Natural killer cell (primary cell): ENCODE measurements at regions not wholly inside any gene's neighbourhood (a gene's known extent, or its start where the extent isn't known, plus 50 kb on each side); places are given as distances from the start of the nearest gene placed in this dataset.
"Not testable (repeated sequence)": the region's sequence is repeated elsewhere in the genome, so short reads cannot be mapped to it uniquely, and the experiment has no call there.

ENCODE experiments used
- ATAC-seq, 3 donors: fragments of 150-1000 bp in 2 of 3; fragments of 200-7000 bp in 1 of 3; cut with Tn5 transposase; 1 replicate in 1 of 3; 2 replicates in 2 of 3; pipeline ENCODE4 v1.10.0; 2021; ENCODE audit warnings: mild to moderate bottlenecking in 2 of 3, moderate library complexity in 2 of 3
- DNase-seq, 2 donors: peaks; one replicate each; pipeline versions ENCODE4 v3.0.0 to v3.0.0-alpha.2; 2013 to 2021; ENCODE audit warnings: mixed read lengths in 1 of 2
- H3K27ac ChIP-seq: one replicate; pipeline ENCODE4 v1.5.1; 2013; ENCODE audit warnings: mild to moderate bottlenecking, low read length
- H3K27me3 ChIP-seq: one replicate; pipeline ENCODE4 v1.6.1; 2013; ENCODE audit warnings: low read length; ENCODE audit not compliant: control insufficient read depth, insufficient read depth
- H3K36me3 ChIP-seq: one replicate; pipeline ENCODE4 v1.6.1; 2013; ENCODE audit warnings: low read length; ENCODE audit not compliant: control insufficient read depth, insufficient read depth
- H3K4me1 ChIP-seq: one replicate; pipeline ENCODE4 v1.6.1; 2013; ENCODE audit warnings: low read length; ENCODE audit not compliant: control insufficient read depth, insufficient read depth
- H3K4me3 ChIP-seq: one replicate; pipeline ENCODE4 v1.5.1; 2013; ENCODE audit warnings: low read length
- H3K9me3 ChIP-seq: one replicate; pipeline ENCODE4 v1.6.1; 2013; ENCODE audit warnings: low read length; ENCODE audit not compliant: control insufficient read depth, insufficient read depth
- H3K27ac Mint-ChIP-seq, 2 donors: one replicate each; pipeline ENCODE4 v1.8.0; 2022; ENCODE audit warnings: mild to moderate bottlenecking in 2 of 2, mixed read lengths in 2 of 2, moderate library complexity in 1 of 2
- H3K27me3 Mint-ChIP-seq, 2 donors: one replicate each; pipeline ENCODE4 v1.8.0; 2022; ENCODE audit warnings: low read depth in 2 of 2, mixed read lengths in 2 of 2
- H3K36me3 Mint-ChIP-seq: one replicate; pipeline ENCODE4 v1.8.0; 2022; ENCODE audit warnings: mixed read lengths
- H3K4me1 Mint-ChIP-seq, 2 donors: one replicate each; pipeline ENCODE4 v1.8.0; 2022; ENCODE audit warnings: mixed read lengths in 2 of 2
- H3K4me3 Mint-ChIP-seq: one replicate; pipeline ENCODE4 v1.8.0; 2022; ENCODE audit warnings: mild to moderate bottlenecking, moderate library complexity, mixed read lengths
- H3K9me3 Mint-ChIP-seq, 2 donors: one replicate each; pipeline ENCODE4 v1.8.0; 2022; ENCODE audit warnings: mixed read lengths in 2 of 2
- CTCF ChIP-seq: fragments of 200-600 bp; IDR thresholded peaks from one replicate; pipeline ENCODE4 v1.8.0; 2022; ENCODE audit warnings: antibody characterized with exemption
- WGBS: methylation state at CpG from one replicate; pipeline ENCODE4 v1.1.7; 2013; ENCODE audit warnings: missing lambda C conversion rate; ENCODE audit not compliant: insufficient coverage; 5-methylcytosine and 5-hydroxymethylcytosine counted together
- intact Hi-C: fragments of 100-400 bp; cut with micrococcal nuclease; formaldehyde crosslinking; loops from one replicate; pipeline ENCODE4 v1.14.2; 2022

- DNase-seq (no peak), ATAC-seq (no peak)
- Mint-ChIP-seq H3K4me1 (no peaks in the 10 kb centered on the region), H3K9me3 (no peaks in the 10 kb centered on the region), H3K27ac (no peak overlapping the region), H3K4me3 (no peak overlapping the region), H3K36me3 (no peaks in the 10 kb centered on the region), H3K27me3 (peaks cover 17 to 29% of the 10 kb centered on the region in 2 donors)
- no peaks in the 10 kb centered on the region for H3K36me3 ChIP-seq
- no peaks in the 10 kb centered on the region for H3K27me3 ChIP-seq
- TF ChIP-seq CTCF, result no peak
- H3K4me3 ChIP-seq, result no peak overlapping the region
- H3K27ac ChIP-seq, result no peak overlapping the region
- intact Hi-C loops, result no loop called here
- no peaks in the 10 kb centered on the region for H3K4me1 ChIP-seq
- H3K9me3 ChIP-seq, result no peaks in the 10 kb centered on the region
- WGBS, result 89% methylated on average over 3 of the region's 4 CpGs
Observed at GRCh38 chr6:6741264-6741663, 152.7 kb downstream of the LY86 start.

GRCh38 chr6:6742535-6742934, 154.0 kb downstream of the LY86 start:
- H3K9me3 Mint-ChIP-seq, result no peaks in the 10 kb centered on the region
- no peaks in the 10 kb centered on the region for H3K36me3 Mint-ChIP-seq
- H3K4me1 Mint-ChIP-seq, result no peaks in the 10 kb centered on the region
- no peaks in the 10 kb centered on the region for H3K9me3 ChIP-seq
- H3K4me3 ChIP-seq, result no peak overlapping the region
- H3K27ac ChIP-seq, result no peak overlapping the region
- H3K27ac Mint-ChIP-seq, result no peak overlapping the region
- no peaks in the 10 kb centered on the region for H3K4me1 ChIP-seq
- ATAC-seq (no peak), DNase-seq (no peak)
- H3K4me3 Mint-ChIP-seq, result no peak overlapping the region
- WGBS, result 100% methylated on average over 1 of the region's 2 CpGs
- TF ChIP-seq CTCF, result no peak
- H3K27me3 ChIP-seq, result no peaks in the 10 kb centered on the region
- intact Hi-C loops, result no loop called here
- no peaks in the 10 kb centered on the region for H3K36me3 ChIP-seq
- peaks cover 21 to 23% of the 10 kb centered on the region in 2 donors for H3K27me3 Mint-ChIP-seq

GRCh38 chr6:6744551-6744950, 156.0 kb downstream of the LY86 start:
- H3K4me3 ChIP-seq, result no peak overlapping the region
- H3K4me1 ChIP-seq, result no peaks in the 10 kb centered on the region
- ATAC-seq (no peak), DNase-seq (no peak)
- Mint-ChIP-seq H3K4me3 (no peak overlapping the region), H3K27me3 (peaks cover 3 to 8% of the 10 kb centered on the region in 2 donors), H3K36me3 (no peaks in the 10 kb centered on the region), H3K4me1 (no peaks in the 10 kb centered on the region), H3K27ac (no peak overlapping the region), H3K9me3 (no peaks in the 10 kb centered on the region)
- no peak for TF ChIP-seq CTCF
- no peaks in the 10 kb centered on the region for H3K36me3 ChIP-seq
- 91% methylated on average over 4 of the region's 4 CpGs for WGBS
- intact Hi-C loops, result no loop called here
- H3K27me3 ChIP-seq, result no peaks in the 10 kb centered on the region
- no peak overlapping the region for H3K27ac ChIP-seq
- no peaks in the 10 kb centered on the region for H3K9me3 ChIP-seq

- DNase-seq, H3K36me3 ChIP-seq, H3K4me3 ChIP-seq, H3K4me1 Mint-ChIP-seq, H3K4me1 ChIP-seq, H3K4me3 Mint-ChIP-seq, ATAC-seq, H3K36me3 Mint-ChIP-seq, H3K27ac ChIP-seq, H3K27me3 ChIP-seq, intact Hi-C loops, H3K27ac Mint-ChIP-seq, H3K9me3 Mint-ChIP-seq, H3K9me3 ChIP-seq: not testable (repeated sequence)
- peaks cover 0 to 10% of the 10 kb centered on the region in 2 donors for H3K27me3 Mint-ChIP-seq
- 95% methylated on average over 54 of the region's 54 CpGs for WGBS
Observed at GRCh38 chr6:6745637-6746332, 157.3 kb downstream of the LY86 start.
